Heart left ventricle (tissue), 16 donors: ENCODE measurements at regions not wholly inside any gene's neighbourhood (a gene's known extent, or its start where the extent isn't known, plus 50 kb on each side); places are given as distances from the start of the nearest gene placed in this dataset.

Experiments
- ATAC-seq, 4 donors: fragments of 200-7000 bp; cut with Tn5 transposase; one replicate each; pipeline ENCODE4 v1.9.1; 2020 to 2022; ENCODE audit warnings: moderate library complexity in 4 of 4, mild to moderate bottlenecking in 3 of 4, moderate number of reproducible peaks in 1 of 4
- DNase-seq, 5 donors: peaks; one replicate each; pipeline ENCODE4 v3.0.0-alpha.2; 2020
- H3K27ac ChIP-seq, 12 donors: fragments of 200-600 bp; sonication (generic) in 4 of 12; one replicate each; pipeline versions ENCODE4 v1.5.0 to v1.8.0; 2016 to 2022; ENCODE audit warnings: mild to moderate bottlenecking in 2 of 12
- H3K27me3 ChIP-seq, 9 donors: fragments of 200-600 bp; sonication (generic) in 2 of 9; one replicate each; pipeline versions ENCODE4 v1.5.1 to v1.8.0; 2016 to 2022; ENCODE audit warnings: mild to moderate bottlenecking in 3 of 9
- H3K36me3 ChIP-seq, 9 donors: fragments of 200-600 bp; sonication (generic) in 2 of 9; one replicate each; pipeline versions ENCODE4 v1.5.0 to v1.8.0; 2018 to 2022; ENCODE audit warnings: mild to moderate bottlenecking in 2 of 9
- H3K4me1 ChIP-seq, 12 donors: fragments of 200-600 bp; sonication (generic) in 4 of 12; one replicate each; pipeline versions ENCODE4 v1.5.0 to v1.8.0; 2016 to 2022; ENCODE audit warnings: mild to moderate bottlenecking in 3 of 12
- H3K4me3 ChIP-seq, 12 donors: fragments of 200-600 bp; sonication (generic) in 4 of 12; one replicate each; pipeline versions ENCODE4 v1.5.0 to v1.8.0; 2017 to 2022; ENCODE audit warnings: mild to moderate bottlenecking in 9 of 12, moderate library complexity in 4 of 12
- H3K9me3 ChIP-seq, 12 donors: fragments of 200-600 bp; sonication (generic) in 4 of 12; one replicate each; pipeline versions ENCODE4 v1.5.0 to v1.8.0; 2016 to 2022; ENCODE audit warnings: mild to moderate bottlenecking in 1 of 12
- CTCF ChIP-seq, 12 donors: fragments of 200-600 bp; sonication (generic) in 4 of 12; IDR thresholded peaks; one replicate each; pipeline versions ENCODE4 v1.5.0 to v1.8.0; 2018 to 2022; ENCODE audit warnings: antibody characterized with exemption in 12 of 12, mild to moderate bottlenecking in 5 of 12
- POLR2A ChIP-seq, 2 donors: fragments of 450-650 bp; IDR thresholded peaks; one replicate each; pipeline ENCODE4 v1.6.1; 2017; ENCODE audit warnings: antibody characterized with exemption in 2 of 2, mild to moderate bottlenecking in 2 of 2, moderate library complexity in 2 of 2
- WGBS, 4 donors: extraction: QIAGEN DNeasy Blood & Tissue Kit in 2 of 4; methylation state at CpG; one replicate each; pipeline versions ENCODE4 v1.1.5 to v1.1.7; 2013 to 2018; 5-methylcytosine and 5-hydroxymethylcytosine counted together
- intact Hi-C, 10 donors: fragments of 100-400 bp; cut with DNase I; formaldehyde crosslinking; loops; one replicate each; pipeline versions ENCODE4 v1.11.1 to v1.14.2; 2022
- donor health status: ischemic (EF 13 %, LVEDD 7.1; RV severe dilation, severe dysfunction).
- donor health status: healthy with polysubstance abuse.
- donor health status: DM: no; HTN: yes; CAD: no.
- donor health status: DM: no; HTN: no; CAD: no.
- donor health status: ischemic (EF 25% LVEDD 6.9; RV normal size, moderate dysfunction).
- donor health status: ischemic (EF 25% LVEDD 5.7; RV mildly dilated, moderate dysfunction).
- donor health status: healthy.
- donor health status: DM: yes; HTN: yes; CAD: no.
- donor health status: ischemic (EF 35%, LVEDD 5.7; RV mildly dilated, moderate dysfunction).
- donor health status: nonischemic (EF 11% LVEDD 7.7; RV severe dilation, severe dysfunction).
- donor health status: DM: yes; HTN: yes; CAD: no.
- donor health status: PGD.
- donor health status: ischemic (EF 29% LVEDD 5.4; RV normal size, mild dysfunction).
- donor health status: nonischemic (EF 23%, LVEDD 6.1; RV moderate dilation, normal function).

GRCh38 chrX:2594491-2594890 is 93.7 kb upstream of the DHRSX start:
- DNase-seq (no peak), ATAC-seq (no peak)
- H3K4me3 ChIP-seq, result no peak overlapping the region
- H3K27ac ChIP-seq, result no peak overlapping the region
- intact Hi-C loops, result loop anchor here (5.0 to 10.0 kb wide), 8 partner anchors 100 to 1272 kb away; no protein-coding TSS in a partner anchor
- peaks cover 0 to 4% (median 0%) of the 10 kb centered on the region in 12 donors for H3K4me1 ChIP-seq
- no peaks in the 10 kb centered on the region for H3K9me3 ChIP-seq
- H3K36me3 ChIP-seq, result peaks cover 0 to 11% (median 0%) of the 10 kb centered on the region in 9 donors
- no peaks in the 10 kb centered on the region for H3K27me3 ChIP-seq
- 65 to 81% (median 72%) methylated on average over 3 of the region's 3 CpGs for WGBS, 4 donors
- TF ChIP-seq POLR2A (IDR thresholded peaks at IDR 0.05) (no peak), CTCF (IDR thresholded peaks at IDR 0.05) (no peak)

GRCh38 chrX:2592279-2592678 is 91.5 kb upstream of the DHRSX start:
- WGBS, 4 donors, result 75 to 77% (median 76%) methylated on average over 3 of the region's 3 CpGs
- ATAC-seq (no peak), DNase-seq (no peak)
- peaks cover 0 to 4% (median 0%) of the 10 kb centered on the region in 12 donors for H3K4me1 ChIP-seq
- no peak for TF ChIP-seq CTCF (IDR thresholded peaks at IDR 0.05)
- no peak for TF ChIP-seq POLR2A (IDR thresholded peaks at IDR 0.05)
- no peak overlapping the region for H3K27ac ChIP-seq
- intact Hi-C loops, result loop anchor here (2.0 to 10.0 kb wide), 9 partner anchors 97 to 1270 kb away; no protein-coding TSS in a partner anchor
- H3K36me3 ChIP-seq, result peaks cover 0 to 10% (median 0%) of the 10 kb centered on the region in 9 donors
- no peaks in the 10 kb centered on the region for H3K27me3 ChIP-seq
- no peak overlapping the region for H3K4me3 ChIP-seq
- H3K9me3 ChIP-seq, result no peaks in the 10 kb centered on the region

GRCh38 chrX:2589186-2590020 is 88.6 kb upstream of the DHRSX start:
- Histone ChIP-seq H3K27me3 (peaks cover 0 to 16% (median 4%) of the 10 kb centered on the region in 9 donors), H3K4me3 (no peak overlapping the region), H3K36me3 (no peaks in the 10 kb centered on the region), H3K27ac (no peak overlapping the region), H3K4me1 (peaks cover 0 to 4% (median 0%) of the 10 kb centered on the region in 12 donors), H3K9me3 (no peaks in the 10 kb centered on the region)
- intact Hi-C loops, result loop anchor here (5.0 to 10.0 kb wide), 8 partner anchors 95 to 1267 kb away; no protein-coding TSS in a partner anchor
- no peak for DNase-seq
- 75 to 81% (median 77%) methylated on average over 9 of the region's 9 CpGs for WGBS, 4 donors
- no peak for ATAC-seq
- TF ChIP-seq POLR2A (IDR thresholded peaks at IDR 0.05), result no peak
- no peak for TF ChIP-seq CTCF (IDR thresholded peaks at IDR 0.05)

- DNase-seq (no peak), ATAC-seq (no peak)
- Histone ChIP-seq H3K27me3 (peaks cover 6 to 25% (median 14%) of the 10 kb centered on the region in 9 donors), H3K36me3 (no peaks in the 10 kb centered on the region), H3K27ac (no peak overlapping the region), H3K4me3 (no peak overlapping the region), H3K9me3 (no peaks in the 10 kb centered on the region), H3K4me1 (peaks cover 0 to 16% (median 3%) of the 10 kb centered on the region in 12 donors)
- 89 to 96% (median 95%) methylated on average over 4 of the region's 4 CpGs for WGBS, 4 donors
- intact Hi-C loops, result loop anchor here in 1 of 10 donors (10.0 kb wide), 1 partner anchor 303 kb away; no protein-coding TSS in a partner anchor
- TF ChIP-seq POLR2A (IDR thresholded peaks at IDR 0.05), result no peak
- no peak for TF ChIP-seq CTCF (IDR thresholded peaks at IDR 0.05)
These were observed 87.3 kb upstream of the DHRSX start for GRCh38 chrX:2588049-2588448.
